ENCODE measurements at regions not wholly inside any gene's neighbourhood (a gene's known extent, or its start where the extent isn't known, plus 50 kb on each side); places are given as distances from the start of the nearest gene placed in this dataset.

GRCh38 chr13:64684685-64685431 is 2545.3 kb downstream of the PCDH9 start:
- no peak overlapping the region for H3K27ac ChIP-seq
- TF ChIP-seq, protein P1, sequence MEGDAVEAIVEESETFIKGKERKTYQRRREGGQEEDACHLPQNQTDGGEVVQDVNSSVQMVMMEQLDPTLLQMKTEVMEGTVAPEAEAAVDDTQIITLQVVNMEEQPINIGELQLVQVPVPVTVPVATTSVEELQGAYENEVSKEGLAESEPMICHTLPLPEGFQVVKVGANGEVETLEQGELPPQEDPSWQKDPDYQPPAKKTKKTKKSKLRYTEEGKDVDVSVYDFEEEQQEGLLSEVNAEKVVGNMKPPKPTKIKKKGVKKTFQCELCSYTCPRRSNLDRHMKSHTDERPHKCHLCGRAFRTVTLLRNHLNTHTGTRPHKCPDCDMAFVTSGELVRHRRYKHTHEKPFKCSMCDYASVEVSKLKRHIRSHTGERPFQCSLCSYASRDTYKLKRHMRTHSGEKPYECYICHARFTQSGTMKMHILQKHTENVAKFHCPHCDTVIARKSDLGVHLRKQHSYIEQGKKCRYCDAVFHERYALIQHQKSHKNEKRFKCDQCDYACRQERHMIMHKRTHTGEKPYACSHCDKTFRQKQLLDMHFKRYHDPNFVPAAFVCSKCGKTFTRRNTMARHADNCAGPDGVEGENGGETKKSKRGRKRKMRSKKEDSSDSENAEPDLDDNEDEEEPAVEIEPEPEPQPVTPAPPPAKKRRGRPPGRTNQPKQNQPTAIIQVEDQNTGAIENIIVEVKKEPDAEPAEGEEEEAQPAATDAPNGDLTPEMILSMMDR (conservative IDR thresholded peaks at IDR 0.05): no peak

GRCh38 chr13:64684108-64684507 is 2546.0 kb downstream of the PCDH9 start:
- TF ChIP-seq, protein P1 (conservative IDR thresholded peaks at IDR 0.05): no peak
- no peak overlapping the region for H3K27ac ChIP-seq

DNA sequence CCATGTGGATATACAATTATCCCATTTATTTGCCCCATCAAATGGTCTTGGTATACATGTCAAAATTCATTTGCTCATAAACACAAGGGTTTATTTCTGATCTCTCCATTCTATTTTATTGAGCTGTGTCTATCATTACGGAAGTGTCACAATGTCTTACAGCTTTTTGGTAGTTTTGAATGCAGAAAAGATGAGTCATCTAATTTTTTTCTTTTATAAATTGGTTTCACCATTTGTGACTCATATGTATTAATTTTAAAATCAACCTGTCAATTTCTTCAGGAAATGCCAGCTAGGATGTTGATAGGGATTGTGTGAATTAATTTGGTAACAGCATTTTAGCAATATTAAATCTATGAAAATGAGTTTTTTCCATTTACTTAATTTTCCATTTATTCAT is 2549.4 kb downstream of the PCDH9 start:
- TF ChIP-seq, protein P1 (conservative IDR thresholded peaks at IDR 0.05): no peak
- no peak overlapping the region for H3K27ac ChIP-seq

- H3K27ac ChIP-seq: no peak overlapping the region
Observed at GRCh38 chr13:64675255-64675892, 2554.8 kb downstream of the PCDH9 start.

GRCh38 chr13:64674126-64674525 is 2556.0 kb downstream of the PCDH9 start:
- no peak overlapping the region for H3K27ac ChIP-seq
- TF ChIP-seq, protein P1 (conservative IDR thresholded peaks at IDR 0.05): no peak

More at GRCh38 chr13:64675255-64675892, 2554.8 kb downstream of the PCDH9 start:
- TF ChIP-seq, protein P1 (conservative IDR thresholded peaks at IDR 0.05): no peak

- TF ChIP-seq, protein P1 (conservative IDR thresholded peaks at IDR 0.05): no peak
- no peak overlapping the region for H3K27ac ChIP-seq
Observed at GRCh38 chr13:64672751-64673150, 2557.4 kb downstream of the PCDH9 start.

- H3K27ac ChIP-seq: no peak overlapping the region
- TF ChIP-seq, protein P1 (conservative IDR thresholded peaks at IDR 0.05): no peak
Observed at GRCh38 chr13:64662887-64663593, 2567.1 kb downstream of the PCDH9 start.
